MM.1S (cell line): ENCODE measurements at regions not wholly inside any gene's neighbourhood (a gene's known extent, or its start where the extent isn't known, plus 50 kb on each side); places are given as distances from the start of the nearest gene placed in this dataset.

ENCODE experiments used
- CTCF ChIP-seq: fragments of 300-600 bp; sonication (generic); IDR thresholded peaks from 2 replicates; pipeline ENCODE4 v1.5.1; 2016; ENCODE audit warnings: antibody characterized with exemption, low read length, mixed read lengths
- EZH2 ChIP-seq: fragments of 300-600 bp; sonication (generic); optimal IDR thresholded peaks from 2 replicates; pipeline ENCODE3; 2017; ENCODE audit warnings: low read depth, mild to moderate bottlenecking, antibody characterized with exemption, low read length, mixed read lengths

- TF ChIP-seq CTCF (no peak), EZH2 (no peak)
Observed at GRCh38 chr3:157807280-157807679, 298.9 kb downstream of the SHOX2 start.
